ENCODE measurements at regions not wholly inside any gene's neighbourhood (a gene's known extent, or its start where the extent isn't known, plus 50 kb on each side); places are given as distances from the start of the nearest gene placed in this dataset.

DNA sequence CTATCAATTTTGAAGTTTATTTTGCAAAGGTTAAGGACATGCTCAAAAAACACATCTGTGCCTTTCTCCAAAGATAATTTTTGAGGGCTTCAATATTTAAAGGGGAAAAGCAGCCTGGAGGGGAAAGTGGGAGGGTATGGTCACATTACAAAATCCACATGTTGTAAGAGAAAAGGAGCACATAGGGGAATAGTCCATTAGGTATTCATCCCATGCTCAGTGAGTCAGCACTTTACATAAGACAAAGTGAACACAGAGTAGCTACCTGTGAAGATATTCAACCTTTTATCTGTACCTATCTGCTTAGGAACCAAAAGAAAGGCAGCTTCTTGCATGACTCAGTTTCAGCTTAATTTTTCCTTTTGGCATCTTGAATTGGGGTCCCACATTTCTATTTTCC, 932.0 kb downstream of the SLITRK6 start:
- DNase-seq (ENCODE audit: low spot score in 2 of 2), result no peak
- intact Hi-C loops (cut with DNase I; ENCODE audit: low total_unique reads), result no loop called here
- H3K4me3 ChIP-seq, result no peak overlapping the region
- no peaks in the 10 kb centered on the region for H3K27me3 ChIP-seq
- TF ChIP-seq POLR2A (IDR thresholded peaks at IDR 0.05), result no peak
- TF ChIP-seq POLR2AphosphoS5 (IDR thresholded peaks at IDR 0.05), result no peak
- TF ChIP-seq CTCF (IDR thresholded peaks at IDR 0.05), result no peak
- H3K4me1 ChIP-seq, result no peaks in the 10 kb centered on the region
- H3K9me3 ChIP-seq, result no peaks in the 10 kb centered on the region
- H3K27ac ChIP-seq, result no peak overlapping the region
- H3K36me3 ChIP-seq, result no peaks in the 10 kb centered on the region

- Histone ChIP-seq H3K4me1 (no peaks in the 10 kb centered on the region), H3K27me3 (no peaks in the 10 kb centered on the region), H3K4me3 (no peak overlapping the region), H3K27ac (no peak overlapping the region), H3K9me3 (no peaks in the 10 kb centered on the region), H3K36me3 (no peaks in the 10 kb centered on the region)
- intact Hi-C loops (cut with DNase I; ENCODE audit: low total_unique reads), result no loop called here
- no peak for TF ChIP-seq POLR2AphosphoS5 (IDR thresholded peaks at IDR 0.05)
- no peak for TF ChIP-seq POLR2A (IDR thresholded peaks at IDR 0.05)
- no peak for TF ChIP-seq CTCF (IDR thresholded peaks at IDR 0.05)
- DNase-seq (ENCODE audit: low spot score in 2 of 2), result no peak
Measured at GRCh38 chr13:84865783-84866221, 933.4 kb downstream of the SLITRK6 start.

DNA sequence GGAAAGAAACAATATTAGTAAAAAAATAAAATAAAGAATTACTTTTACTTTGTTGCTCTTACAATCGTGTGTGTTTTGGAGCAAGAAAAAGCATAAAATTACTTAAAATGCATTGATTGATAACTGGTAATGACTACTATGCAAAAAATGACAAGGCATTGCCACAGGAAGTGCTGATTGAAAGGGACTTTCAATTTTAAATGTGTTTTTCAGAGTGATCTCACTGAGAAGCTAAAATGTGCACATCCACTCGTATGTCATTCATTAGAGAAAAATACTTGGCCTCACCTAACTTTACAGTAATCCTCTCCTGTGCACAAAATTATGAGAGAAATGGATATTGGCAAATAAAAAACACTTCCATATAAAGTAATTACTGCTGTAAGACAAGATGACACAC, 934.9 kb downstream of the SLITRK6 start:
- H3K9me3 ChIP-seq, result no peaks in the 10 kb centered on the region
- no peak overlapping the region for H3K4me3 ChIP-seq
- TF ChIP-seq POLR2A (IDR thresholded peaks at IDR 0.05) (no peak), CTCF (IDR thresholded peaks at IDR 0.05) (no peak), POLR2AphosphoS5 (IDR thresholded peaks at IDR 0.05) (no peak)
- H3K27ac ChIP-seq, result no peak overlapping the region
- intact Hi-C loops (cut with DNase I; ENCODE audit: low total_unique reads), result no loop called here
- no peaks in the 10 kb centered on the region for H3K4me1 ChIP-seq
- no peaks in the 10 kb centered on the region for H3K27me3 ChIP-seq
- DNase-seq (ENCODE audit: low spot score in 2 of 2), result no peak
- no peaks in the 10 kb centered on the region for H3K36me3 ChIP-seq

- Histone ChIP-seq H3K27ac (no peak overlapping the region), H3K4me1 (no peaks in the 10 kb centered on the region), H3K27me3 (no peaks in the 10 kb centered on the region), H3K4me3 (no peak overlapping the region), H3K9me3 (no peaks in the 10 kb centered on the region), H3K36me3 (no peaks in the 10 kb centered on the region)
- intact Hi-C loops (cut with DNase I; ENCODE audit: low total_unique reads), result no loop called here
- no peak for DNase-seq (ENCODE audit: low spot score in 2 of 2)
- no peak for TF ChIP-seq POLR2AphosphoS5 (IDR thresholded peaks at IDR 0.05)
- TF ChIP-seq POLR2A (IDR thresholded peaks at IDR 0.05), result no peak
- TF ChIP-seq CTCF (IDR thresholded peaks at IDR 0.05), result no peak
Measured at GRCh38 chr13:84847107-84847506, 952.1 kb downstream of the SLITRK6 start.

GRCh38 chr13:84845907-84846619, 953.2 kb downstream of the SLITRK6 start:
- no peak for DNase-seq (ENCODE audit: low spot score in 2 of 2)
- no peak for TF ChIP-seq POLR2A (IDR thresholded peaks at IDR 0.05)
- TF ChIP-seq CTCF (IDR thresholded peaks at IDR 0.05), result no peak
- no peak for TF ChIP-seq POLR2AphosphoS5 (IDR thresholded peaks at IDR 0.05)
- intact Hi-C loops (cut with DNase I; ENCODE audit: low total_unique reads), result no loop called here
- no peaks in the 10 kb centered on the region for H3K27me3 ChIP-seq
- no peaks in the 10 kb centered on the region for H3K36me3 ChIP-seq
- H3K27ac ChIP-seq, result no peak overlapping the region
- no peak overlapping the region for H3K4me3 ChIP-seq
- no peaks in the 10 kb centered on the region for H3K4me1 ChIP-seq
- no peaks in the 10 kb centered on the region for H3K9me3 ChIP-seq

Measured in breast epithelium (tissue), 4 donors.